Psoas muscle (tissue), 7 donors: ENCODE measurements at regions not wholly inside any gene's neighbourhood (a gene's known extent, or its start where the extent isn't known, plus 50 kb on each side); places are given as distances from the start of the nearest gene placed in this dataset.

ENCODE experiments used
- ATAC-seq, 4 donors: fragments of 200-7000 bp; cut with Tn5 transposase; one replicate each; pipeline ENCODE4 v1.9.1; 2020; ENCODE audit warnings: moderate library complexity in 3 of 4, mild to moderate bottlenecking in 2 of 4
- DNase-seq, 2 donors: peaks; one replicate each; pipeline ENCODE4 v3.0.0-alpha.2; 2020
- H3K27ac ChIP-seq: fragments of 200-600 bp; one replicate; pipeline ENCODE4 v1.8.0; 2022
- H3K27me3 ChIP-seq, 3 donors: fragments of 200-600 bp in 1 of 3; one replicate each; pipeline versions ENCODE4 v1.6.1 to v1.8.0; 2013 to 2022; ENCODE audit warnings: low read length in 2 of 3, mild to moderate bottlenecking in 2 of 3, moderate library complexity in 1 of 3; ENCODE audit not compliant: insufficient read depth in 3 of 3
- H3K36me3 ChIP-seq, 2 donors: fragments of 200-600 bp in 1 of 2; one replicate each; pipeline versions ENCODE4 v1.6.1 to v1.8.0; 2013 to 2022; ENCODE audit warnings: low read depth in 1 of 2, mild to moderate bottlenecking in 1 of 2, moderate library complexity in 1 of 2; ENCODE audit not compliant: insufficient read depth in 1 of 2
- H3K4me1 ChIP-seq: fragments of 200-600 bp; one replicate; pipeline ENCODE4 v1.8.0; 2022
- H3K4me3 ChIP-seq: fragments of 200-600 bp; one replicate; pipeline ENCODE4 v1.8.0; 2022; ENCODE audit warnings: mild to moderate bottlenecking
- H3K9me3 ChIP-seq: fragments of 200-600 bp; one replicate; pipeline ENCODE4 v1.8.0; 2022
- WGBS, 3 donors: extraction: QIAGEN DNeasy Blood & Tissue Kit; methylation state at CpG; one replicate each; pipeline versions ENCODE4 v1.1.6 to v1.1.7; 2013; 5-methylcytosine and 5-hydroxymethylcytosine counted together
- intact Hi-C, 2 donors: fragments of 100-400 bp; cut with DNase I; formaldehyde crosslinking; loops; one replicate each; pipeline versions ENCODE4 v1.11.0 to v1.14.2; 2022
- TF ChIP-seq, protein P1 (sequence below): fragments of 200-600 bp; IDR thresholded peaks from one replicate; pipeline ENCODE4 v1.8.0; 2022; ENCODE audit warnings: antibody characterized with exemption
- donor health status: healthy with polysubstance abuse.
- donor health status: DM: no; HTN: no; CAD: no; lungs with moderate emphysema.
- donor health status: Bipolar disorder and iron deficiency.
- donor health status: healthy.
- donor health status: DM: yes; HTN: yes; CAD: no.
- donor health status: DM: no; HTN: no; CAD: no.
- donor health status: DM: yes; HTN: yes; CAD: no.

DNA sequence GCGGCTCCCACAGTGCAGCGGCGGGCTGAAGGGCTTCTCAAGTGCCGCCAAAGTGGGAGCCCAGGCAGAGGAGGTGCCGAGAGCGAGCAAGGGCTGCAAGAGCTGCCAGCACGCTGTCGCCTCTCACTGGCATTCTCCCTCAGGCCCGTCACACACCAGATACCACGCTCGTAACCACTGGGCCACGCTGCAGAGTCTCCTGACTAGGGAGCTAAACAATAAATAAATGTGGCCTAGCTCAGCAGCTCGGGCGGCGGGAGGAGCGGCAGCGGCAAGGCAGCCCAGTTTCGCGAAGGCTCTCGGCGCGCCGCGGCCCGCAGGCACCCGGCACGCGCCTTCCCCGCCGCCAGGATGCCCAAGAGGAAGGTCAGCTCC lies 55.9 kb upstream of the FAM174B start:
- Histone ChIP-seq H3K27me3 (no peaks in the 10 kb centered on the region), H3K4me3 (no peak overlapping the region), H3K4me1 (no peaks in the 10 kb centered on the region), H3K36me3 (no peaks in the 10 kb centered on the region), H3K9me3 (no peaks in the 10 kb centered on the region), H3K27ac (no peak overlapping the region)
- DNase-seq (no peak), ATAC-seq (no peak)
- TF ChIP-seq, protein P1, sequence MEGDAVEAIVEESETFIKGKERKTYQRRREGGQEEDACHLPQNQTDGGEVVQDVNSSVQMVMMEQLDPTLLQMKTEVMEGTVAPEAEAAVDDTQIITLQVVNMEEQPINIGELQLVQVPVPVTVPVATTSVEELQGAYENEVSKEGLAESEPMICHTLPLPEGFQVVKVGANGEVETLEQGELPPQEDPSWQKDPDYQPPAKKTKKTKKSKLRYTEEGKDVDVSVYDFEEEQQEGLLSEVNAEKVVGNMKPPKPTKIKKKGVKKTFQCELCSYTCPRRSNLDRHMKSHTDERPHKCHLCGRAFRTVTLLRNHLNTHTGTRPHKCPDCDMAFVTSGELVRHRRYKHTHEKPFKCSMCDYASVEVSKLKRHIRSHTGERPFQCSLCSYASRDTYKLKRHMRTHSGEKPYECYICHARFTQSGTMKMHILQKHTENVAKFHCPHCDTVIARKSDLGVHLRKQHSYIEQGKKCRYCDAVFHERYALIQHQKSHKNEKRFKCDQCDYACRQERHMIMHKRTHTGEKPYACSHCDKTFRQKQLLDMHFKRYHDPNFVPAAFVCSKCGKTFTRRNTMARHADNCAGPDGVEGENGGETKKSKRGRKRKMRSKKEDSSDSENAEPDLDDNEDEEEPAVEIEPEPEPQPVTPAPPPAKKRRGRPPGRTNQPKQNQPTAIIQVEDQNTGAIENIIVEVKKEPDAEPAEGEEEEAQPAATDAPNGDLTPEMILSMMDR = no peak
- intact Hi-C loops = loop anchor here in 1 of 2 donors (5.0 to 10.0 kb wide), 3 partner anchors 99 to 434 kb away; partner anchors contain the start of gene ST8SIA2
- WGBS, 3 donors = 95 to 96% (median 96%) methylated on average over 27 to 30 of the region's 30 CpGs

DNA sequence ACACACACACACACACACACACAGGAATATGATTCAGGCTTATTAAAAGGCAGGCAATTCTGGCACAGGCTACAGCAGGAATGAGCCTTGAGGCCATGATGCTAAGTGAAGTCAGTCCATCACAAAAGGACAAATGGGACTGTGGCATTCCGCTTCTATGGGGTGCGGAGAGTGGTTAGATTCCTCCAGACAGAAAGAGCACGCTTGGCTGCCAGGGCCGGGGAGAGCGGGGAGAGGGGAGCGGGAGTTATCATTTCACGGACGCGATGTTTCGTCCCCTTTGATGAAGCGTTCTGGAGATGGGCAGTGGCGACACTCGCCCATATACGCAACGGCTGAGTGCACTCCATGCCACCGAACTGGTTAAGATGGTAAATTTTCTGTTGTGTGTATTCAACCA lies 58.5 kb upstream of the FAM174B start:
- Histone ChIP-seq H3K27me3 (no peaks in the 10 kb centered on the region), H3K36me3 (no peaks in the 10 kb centered on the region), H3K4me1 (no peaks in the 10 kb centered on the region), H3K9me3 (no peaks in the 10 kb centered on the region), H3K4me3 (peak overlapping the region; percentile 71), H3K27ac (peak overlapping the region; percentile 28)
- intact Hi-C loops = loop anchor here (2.0 to 10.0 kb wide), 4 partner anchors 102 to 437 kb away; partner anchors contain the start of gene ST8SIA2 (in 1 of the 2)
- DNase-seq (no peak), ATAC-seq (peak; percentile 53 to 67 (median 58))
- TF ChIP-seq, protein P1 = no peak
- WGBS, 3 donors = 3 to 6% (median 4%) methylated on average over 16 of the region's 16 CpGs

DNA sequence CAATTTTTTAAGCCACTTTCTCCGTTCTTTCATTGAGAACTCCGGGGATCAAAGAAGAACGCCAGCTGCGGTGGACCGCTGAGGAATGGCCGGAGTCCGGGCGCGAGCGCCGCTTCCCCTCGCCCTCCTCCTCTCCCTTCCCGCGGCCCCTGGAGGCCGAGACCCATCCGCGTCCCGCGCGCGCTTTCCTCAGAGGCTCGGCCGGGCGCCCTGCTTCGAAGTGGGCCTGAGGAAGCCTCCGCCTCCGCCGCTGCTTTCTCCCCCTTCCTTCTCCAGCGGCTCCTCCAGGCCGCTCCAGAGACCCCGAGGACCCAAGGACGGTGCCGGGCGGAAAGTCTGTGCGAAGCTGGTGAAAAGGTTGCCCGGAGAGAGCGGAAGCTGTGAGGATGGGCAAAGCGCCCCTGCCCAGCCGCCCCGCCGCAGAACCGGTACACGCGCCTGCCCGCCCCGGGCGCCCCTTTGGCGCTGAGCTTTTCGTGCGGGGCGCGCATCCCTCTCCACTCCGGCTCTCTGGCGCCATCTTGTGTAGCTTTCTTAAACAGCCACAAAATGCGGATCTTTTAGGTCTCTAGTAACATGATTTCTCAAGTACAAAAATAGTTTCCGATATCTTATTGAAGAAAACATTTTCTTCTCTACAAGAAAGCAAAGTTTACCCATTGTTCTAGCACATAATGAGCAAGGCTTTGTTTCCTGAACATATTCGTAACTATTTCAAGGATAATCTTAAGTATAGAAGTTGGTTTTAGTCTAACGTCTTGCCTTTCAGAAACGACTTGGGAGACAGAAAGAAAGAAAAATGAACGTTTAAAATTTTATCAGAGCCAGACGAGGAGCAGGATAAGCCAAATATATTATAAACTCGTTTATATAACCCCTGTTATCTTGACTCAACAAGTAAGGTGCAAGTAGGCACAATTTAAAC lies 59.2 kb upstream of the FAM174B start:
- intact Hi-C loops = loop anchor here (2.0 to 10.0 kb wide), 5 partner anchors 102 to 617 kb away; partner anchors contain the start of gene ST8SIA2 (in 1 of the 2)
- H3K27ac ChIP-seq = peak overlapping the region; percentile 28
- 2 to 3% (median 3%) methylated on average over 57 to 62 of the region's 62 CpGs for WGBS, 3 donors
- H3K36me3 ChIP-seq = no peaks in the 10 kb centered on the region
- peak; percentile 87 to 95 (median 90) for ATAC-seq
- no peaks in the 10 kb centered on the region for H3K9me3 ChIP-seq
- no peaks in the 10 kb centered on the region for H3K4me1 ChIP-seq
- DNase-seq = peak; percentile 61 to 78
- H3K4me3 ChIP-seq = peak overlapping the region; percentile 71
- TF ChIP-seq, protein P1 = peak; percentile 92
- H3K27me3 ChIP-seq = no peaks in the 10 kb centered on the region

DNA sequence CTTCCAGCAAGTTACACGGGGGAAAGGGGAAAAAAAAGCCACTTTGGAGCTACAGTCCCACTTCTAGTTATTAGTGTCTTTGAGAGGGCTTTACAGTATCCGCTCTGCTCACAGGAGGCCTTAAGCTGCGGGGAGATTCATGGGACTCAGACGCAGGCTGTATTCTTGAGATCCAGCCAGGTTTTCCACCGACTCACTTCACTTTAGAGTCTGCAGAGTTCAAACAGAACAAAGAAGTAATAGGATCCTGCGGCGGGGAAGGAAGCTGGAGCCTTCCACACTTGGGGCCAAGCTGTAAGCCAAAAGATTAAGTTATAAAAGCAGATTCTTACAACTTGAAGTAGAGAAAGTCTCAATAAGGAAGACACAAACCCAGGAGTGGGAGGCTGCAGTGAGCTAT lies 60.2 kb upstream of the FAM174B start:
- 69 to 74% (median 73%) methylated on average over 7 of the region's 7 CpGs for WGBS, 3 donors
- Histone ChIP-seq H3K9me3 (no peaks in the 10 kb centered on the region), H3K4me1 (no peaks in the 10 kb centered on the region), H3K36me3 (no peaks in the 10 kb centered on the region), H3K4me3 (no peak overlapping the region), H3K27me3 (no peaks in the 10 kb centered on the region), H3K27ac (no peak overlapping the region)
- ATAC-seq (no peak), DNase-seq (no peak)
- TF ChIP-seq, protein P1 = no peak
- intact Hi-C loops = loop anchor here (2.0 to 10.0 kb wide), 3 partner anchors 195 to 618 kb away; partner anchors contain the start of gene ST8SIA2 (in 1 of the 2)
